GM21390 (cell line): ENCODE measurements at regions not wholly inside any gene's neighbourhood (a gene's known extent, or its start where the extent isn't known, plus 50 kb on each side); places are given as distances from the start of the nearest gene placed in this dataset.

Source experiments
- ATAC-seq: cut with Tn5 transposase; IDR thresholded peaks from one replicate; pipeline ENCODE4 v1.9.1; 2021; ENCODE audit not compliant: unreplicated experiment

GRCh38 chr2:49262801-49263560, 108.7 kb upstream of the FSHR start:
- no peak for ATAC-seq

- no peak for ATAC-seq
These were observed 107.5 kb upstream of the FSHR start for GRCh38 chr2:49261781-49262180.

- ATAC-seq: no peak
These were observed 106.7 kb upstream of the FSHR start for GRCh38 chr2:49260979-49261538.

- ATAC-seq: no peak
These were observed 105.6 kb upstream of the FSHR start for GRCh38 chr2:49259926-49260325.

- ATAC-seq: no peak
These were observed 101.2 kb upstream of the FSHR start for GRCh38 chr2:49255409-49255971.

- ATAC-seq: no peak
These were observed 100.1 kb upstream of the FSHR start for GRCh38 chr2:49254401-49254800.

- ATAC-seq: no peak
These were observed 97.5 kb upstream of the FSHR start for GRCh38 chr2:49251766-49252165.

GRCh38 chr2:49251251-49251650, 96.9 kb upstream of the FSHR start:
- no peak for ATAC-seq

- ATAC-seq: no peak
These were observed 94.2 kb upstream of the FSHR start for GRCh38 chr2:49248506-49248905.

GRCh38 chr2:49241991-49242390, 87.7 kb upstream of the FSHR start:
- ATAC-seq: no peak

GRCh38 chr2:49241501-49241900, 87.2 kb upstream of the FSHR start:
- ATAC-seq: no peak

- no peak for ATAC-seq
These were observed 86.3 kb upstream of the FSHR start for GRCh38 chr2:49240608-49241007.

- no peak for ATAC-seq
These were observed 84.3 kb upstream of the FSHR start for GRCh38 chr2:49238604-49238960.

- no peak for ATAC-seq
These were observed 83.7 kb upstream of the FSHR start for GRCh38 chr2:49237867-49238603.

- ATAC-seq: no peak
These were observed 82.0 kb upstream of the FSHR start for GRCh38 chr2:49236316-49236715.

GRCh38 chr2:49226360-49226759, 72.0 kb upstream of the FSHR start:
- no peak for ATAC-seq

GRCh38 chr2:49225126-49225525, 70.8 kb upstream of the FSHR start:
- ATAC-seq: no peak

- ATAC-seq: no peak
These were observed 70.2 kb upstream of the FSHR start for GRCh38 chr2:49224426-49225010.

GRCh38 chr2:49222975-49223528, 68.7 kb upstream of the FSHR start:
- ATAC-seq: no peak

- ATAC-seq: no peak
These were observed 65.4 kb upstream of the FSHR start for GRCh38 chr2:49219741-49220140.

- no peak for ATAC-seq
These were observed 55.9 kb upstream of the FSHR start for GRCh38 chr2:49210191-49210590.
